Ascending aorta (tissue), 2 donors: ENCODE measurements at regions not wholly inside any gene's neighbourhood (a gene's known extent, or its start where the extent isn't known, plus 50 kb on each side); places are given as distances from the start of the nearest gene placed in this dataset.

Experiments
- DNase-seq, 2 donors: peaks; one replicate each; pipeline ENCODE4 v3.0.0-alpha.2; 2019; ENCODE audit warnings: low spot score in 2 of 2
- H3K27ac ChIP-seq, 2 donors: fragments of 200-600 bp; sonication (generic); one replicate each; pipeline ENCODE4 v1.5.1; 2016 to 2017; ENCODE audit warnings: mild to moderate bottlenecking in 1 of 2
- H3K27me3 ChIP-seq: fragments of 200-600 bp; sonication (generic); one replicate; pipeline ENCODE4 v1.5.1; 2017
- H3K36me3 ChIP-seq, 2 donors: fragments of 200-600 bp; sonication (generic); one replicate each; pipeline ENCODE4 v1.5.1; 2016
- H3K4me1 ChIP-seq, 2 donors: fragments of 200-600 bp; sonication (generic); one replicate each; pipeline ENCODE4 v1.5.1; 2016 to 2017; ENCODE audit warnings: mild to moderate bottlenecking in 1 of 2
- H3K4me3 ChIP-seq, 2 donors: fragments of 200-600 bp; sonication (generic); one replicate each; pipeline ENCODE4 v1.5.1; 2016 to 2017; ENCODE audit warnings: mild to moderate bottlenecking in 1 of 2
- H3K9me3 ChIP-seq, 2 donors: fragments of 200-600 bp; sonication (generic); one replicate each; pipeline ENCODE4 v1.5.1; 2016
- intact Hi-C: fragments of 100-400 bp; cut with DNase I; formaldehyde crosslinking; loops from one replicate; pipeline ENCODE4 v1.15.1; 2023
- TF ChIP-seq, protein P1 (sequence below), 3 experiments: fragments of 200-600 bp in 2 of 3; fragments of 450-650 bp in 1 of 3; sonication (generic) in 2 of 3; IDR thresholded peaks; one replicate each; pipeline ENCODE4 v1.5.1; 2016 to 2019; ENCODE audit warnings: antibody characterized with exemption in 3 of 3, mild to moderate bottlenecking in 1 of 3, moderate library complexity in 1 of 3

DNA sequence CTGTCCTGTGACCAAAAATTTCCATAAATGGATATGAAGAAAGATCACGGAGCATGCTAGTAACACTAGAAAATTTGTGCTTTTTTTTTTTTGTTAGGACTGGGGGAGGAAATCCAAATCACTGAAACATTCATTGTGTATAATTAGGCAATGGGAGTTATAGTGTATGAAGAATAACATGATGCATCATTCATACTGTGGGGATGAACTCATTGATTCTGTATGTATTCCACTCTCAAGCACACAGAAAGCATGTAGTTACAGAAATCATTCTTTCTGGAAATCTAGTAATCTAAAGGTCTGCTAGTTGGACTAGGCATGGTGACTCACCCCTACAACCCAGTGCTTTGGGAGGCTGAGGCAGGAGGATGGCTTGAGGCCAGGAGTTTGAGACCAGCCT lies 749.7 kb downstream of the DIAPH3 start:
- H3K9me3 ChIP-seq: no peaks in the 10 kb centered on the region
- H3K36me3 ChIP-seq: no peaks in the 10 kb centered on the region
- no peak overlapping the region for H3K4me3 ChIP-seq
- H3K27ac ChIP-seq: no peak overlapping the region
- DNase-seq: no peak
- TF ChIP-seq, protein P1, sequence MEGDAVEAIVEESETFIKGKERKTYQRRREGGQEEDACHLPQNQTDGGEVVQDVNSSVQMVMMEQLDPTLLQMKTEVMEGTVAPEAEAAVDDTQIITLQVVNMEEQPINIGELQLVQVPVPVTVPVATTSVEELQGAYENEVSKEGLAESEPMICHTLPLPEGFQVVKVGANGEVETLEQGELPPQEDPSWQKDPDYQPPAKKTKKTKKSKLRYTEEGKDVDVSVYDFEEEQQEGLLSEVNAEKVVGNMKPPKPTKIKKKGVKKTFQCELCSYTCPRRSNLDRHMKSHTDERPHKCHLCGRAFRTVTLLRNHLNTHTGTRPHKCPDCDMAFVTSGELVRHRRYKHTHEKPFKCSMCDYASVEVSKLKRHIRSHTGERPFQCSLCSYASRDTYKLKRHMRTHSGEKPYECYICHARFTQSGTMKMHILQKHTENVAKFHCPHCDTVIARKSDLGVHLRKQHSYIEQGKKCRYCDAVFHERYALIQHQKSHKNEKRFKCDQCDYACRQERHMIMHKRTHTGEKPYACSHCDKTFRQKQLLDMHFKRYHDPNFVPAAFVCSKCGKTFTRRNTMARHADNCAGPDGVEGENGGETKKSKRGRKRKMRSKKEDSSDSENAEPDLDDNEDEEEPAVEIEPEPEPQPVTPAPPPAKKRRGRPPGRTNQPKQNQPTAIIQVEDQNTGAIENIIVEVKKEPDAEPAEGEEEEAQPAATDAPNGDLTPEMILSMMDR (IDR thresholded peaks at IDR 0.05): no peak
- H3K27me3 ChIP-seq: no peaks in the 10 kb centered on the region
- H3K4me1 ChIP-seq: no peaks in the 10 kb centered on the region
- intact Hi-C loops: no loop called here

DNA sequence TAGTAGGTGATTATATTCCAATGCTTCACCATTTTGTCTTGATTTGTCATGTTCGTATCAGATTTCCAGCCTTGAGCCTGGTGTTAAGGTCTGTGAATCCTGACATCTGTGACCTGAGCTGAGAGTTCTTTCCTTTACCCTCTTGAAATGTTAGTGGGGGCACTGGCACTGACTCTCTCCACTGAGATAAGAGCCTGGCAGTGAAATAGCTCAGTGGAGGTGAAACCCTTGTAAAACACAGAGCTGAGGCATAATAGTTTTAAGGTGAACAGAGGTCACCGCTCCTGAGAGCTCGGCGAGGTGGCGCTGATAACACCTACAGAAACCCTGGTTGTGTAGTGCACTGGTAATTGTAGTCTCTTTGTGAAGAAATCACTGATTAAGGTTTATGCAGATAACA lies 748.2 kb downstream of the DIAPH3 start:
- H3K27me3 ChIP-seq: no peaks in the 10 kb centered on the region
- intact Hi-C loops: no loop called here
- H3K36me3 ChIP-seq: no peaks in the 10 kb centered on the region
- H3K4me3 ChIP-seq: no peak overlapping the region
- no peaks in the 10 kb centered on the region for H3K9me3 ChIP-seq
- no peaks in the 10 kb centered on the region for H3K4me1 ChIP-seq
- no peak overlapping the region for H3K27ac ChIP-seq
- TF ChIP-seq, protein P1 (IDR thresholded peaks at IDR 0.05): no peak
- DNase-seq: no peak

DNA sequence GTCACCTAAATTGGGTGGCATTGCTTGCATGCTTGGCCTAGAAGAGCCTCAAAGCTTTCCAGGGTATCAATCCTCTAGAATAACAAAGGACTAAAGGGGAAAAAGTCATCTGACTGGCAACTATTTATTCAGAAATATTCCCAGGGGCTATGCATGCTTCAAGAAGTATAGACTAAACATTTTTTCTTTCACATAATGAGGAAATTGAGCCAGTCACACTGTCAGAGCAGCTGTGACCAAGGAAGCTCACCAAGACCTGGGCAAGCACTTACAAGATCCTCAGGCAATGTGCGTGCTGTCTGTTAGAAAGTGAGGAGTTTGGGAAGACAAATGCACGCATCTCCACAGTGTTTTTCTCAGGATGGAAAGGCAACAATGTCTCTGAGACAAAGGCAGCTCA lies 747.2 kb downstream of the DIAPH3 start:
- DNase-seq: no peak
- Histone ChIP-seq H3K4me3 (no peak overlapping the region), H3K27ac (no peak overlapping the region), H3K4me1 (no peaks in the 10 kb centered on the region), H3K27me3 (no peaks in the 10 kb centered on the region), H3K9me3 (no peaks in the 10 kb centered on the region), H3K36me3 (no peaks in the 10 kb centered on the region)
- intact Hi-C loops: no loop called here
- TF ChIP-seq, protein P1 (IDR thresholded peaks at IDR 0.05): no peak

DNA sequence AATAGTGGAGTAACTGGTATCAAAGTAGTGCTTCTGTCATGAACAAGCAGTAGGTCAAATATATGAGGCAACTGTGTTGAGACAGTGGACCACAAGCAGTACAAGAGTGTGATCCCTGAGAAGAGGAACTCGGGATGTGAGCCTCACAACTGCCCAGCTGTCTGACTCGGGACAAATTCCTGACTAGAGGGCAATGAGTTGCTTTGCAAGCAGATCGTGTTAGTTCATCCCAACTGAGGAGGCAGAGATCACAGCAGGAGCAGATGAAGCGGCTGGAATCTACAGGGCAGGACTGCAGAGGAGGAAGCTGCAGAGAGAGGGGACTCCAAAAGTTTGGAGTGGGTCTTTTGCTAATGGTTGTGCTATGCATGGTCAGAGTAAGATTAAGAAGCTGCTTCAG lies 741.1 kb downstream of the DIAPH3 start:
- Histone ChIP-seq H3K36me3 (no peaks in the 10 kb centered on the region), H3K27ac (no peak overlapping the region), H3K9me3 (no peaks in the 10 kb centered on the region), H3K27me3 (no peaks in the 10 kb centered on the region), H3K4me3 (no peak overlapping the region), H3K4me1 (no peaks in the 10 kb centered on the region)
- intact Hi-C loops: no loop called here
- TF ChIP-seq, protein P1 (IDR thresholded peaks at IDR 0.05): no peak
- no peak for DNase-seq

DNA sequence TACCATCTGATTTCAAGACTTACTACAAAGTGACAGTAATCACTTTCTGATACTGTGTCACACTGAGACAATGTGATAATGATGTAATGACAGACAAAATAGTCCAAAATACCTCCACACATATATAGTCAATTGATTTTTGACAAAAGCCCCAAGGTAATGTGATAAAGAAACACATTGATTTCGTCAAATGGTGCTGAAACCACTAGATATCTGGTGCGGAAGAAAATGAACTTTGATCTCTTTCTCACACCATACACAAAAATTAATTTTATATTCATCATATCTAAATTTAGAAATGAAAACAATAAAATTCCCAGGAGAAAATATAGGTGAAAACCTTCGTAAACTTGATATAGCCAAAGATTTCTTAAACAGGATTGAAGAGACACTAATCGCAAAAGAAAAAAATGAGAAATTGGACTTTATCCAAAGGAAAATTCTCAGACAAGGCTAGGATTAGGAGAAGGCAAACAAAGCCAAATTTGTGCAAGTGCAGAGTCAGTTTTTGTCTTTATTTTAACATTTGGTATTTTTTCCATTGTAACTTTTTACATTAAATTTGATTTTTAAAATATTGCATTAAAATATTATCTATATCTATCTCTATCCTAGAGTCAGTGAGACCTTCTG lies 739.9 kb downstream of the DIAPH3 start:
- Histone ChIP-seq H3K4me3 (no peak overlapping the region), H3K27me3 (no peaks in the 10 kb centered on the region), H3K9me3 (no peaks in the 10 kb centered on the region), H3K36me3 (no peaks in the 10 kb centered on the region), H3K27ac (no peak overlapping the region), H3K4me1 (no peaks in the 10 kb centered on the region)
- intact Hi-C loops: no loop called here
- TF ChIP-seq, protein P1 (IDR thresholded peaks at IDR 0.05): no peak
- DNase-seq: no peak

DNA sequence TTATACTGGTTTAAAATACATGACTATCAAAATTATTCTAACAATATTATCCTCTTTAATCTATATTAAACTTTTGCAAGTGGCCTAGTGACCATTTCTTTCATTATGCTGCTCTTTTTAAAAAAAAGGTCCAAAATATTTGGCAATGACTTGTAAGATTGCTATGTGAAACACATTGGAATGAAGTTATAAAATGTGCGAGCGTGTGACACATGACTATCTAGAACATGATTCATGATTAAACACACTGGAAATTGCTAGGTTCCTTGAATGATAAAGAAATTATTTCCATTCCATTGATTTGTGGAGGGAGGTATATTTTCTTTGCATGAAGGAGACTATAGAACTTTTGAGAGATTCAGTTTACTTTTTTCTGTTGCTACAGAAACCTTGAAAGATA lies 739.1 kb downstream of the DIAPH3 start:
- Histone ChIP-seq H3K9me3 (no peaks in the 10 kb centered on the region), H3K27me3 (no peaks in the 10 kb centered on the region), H3K27ac (no peak overlapping the region), H3K4me1 (no peaks in the 10 kb centered on the region), H3K36me3 (no peaks in the 10 kb centered on the region), H3K4me3 (no peak overlapping the region)
- TF ChIP-seq, protein P1 (IDR thresholded peaks at IDR 0.05): no peak
- DNase-seq: no peak
- intact Hi-C loops: no loop called here
